OCI-LY3 (cell line): ENCODE measurements at regions not wholly inside any gene's neighbourhood (a gene's known extent, or its start where the extent isn't known, plus 50 kb on each side); places are given as distances from the start of the nearest gene placed in this dataset.

Experiments
- H2AFZ ChIP-seq: fragments of 200-600, 300-600 bp; shearing (Covaris generic); 2 replicates; pipeline ENCODE4 v1.6.0; 2014; ENCODE audit warnings: antibody characterized with exemption, low read depth, low read length
- H3K27ac ChIP-seq: fragments of 200-600, 300-600 bp; sonication (generic); 2 replicates; pipeline ENCODE4 v1.5.1; 2014; ENCODE audit warnings: mild to moderate bottlenecking, low read length, moderate library complexity, mixed read lengths
- H3K27me3 ChIP-seq: fragments of 200-600, 300-600 bp; sonication (generic); 2 replicates; pipeline ENCODE4 v1.6.1; 2014; ENCODE audit warnings: low read depth, low read length, mixed read lengths
- H3K36me3 ChIP-seq: fragments of 200-600, 300-600 bp; sonication (generic); replicated peaks from 2 replicates; pipeline ENCODE3; 2014; ENCODE audit warnings: low read depth, low read length, mixed read lengths
- H3K4me1 ChIP-seq: fragments of 300-600, 200-600 bp; sonication (generic); 2 replicates; pipeline ENCODE4 v1.6.1; 2014; ENCODE audit warnings: low read length, mixed read lengths
- H3K4me2 ChIP-seq: fragments of 200-600, 300-600 bp; sonication (generic); 2 replicates; pipeline ENCODE4 v1.6.1; 2014; ENCODE audit warnings: low read length, mixed read lengths
- H3K4me3 ChIP-seq: fragments of 300-600, 200-600 bp; sonication (generic); 2 replicates; pipeline ENCODE4 v1.5.1; 2014; ENCODE audit warnings: antibody characterized with exemption, mild to moderate bottlenecking, low read length, moderate library complexity
- H3K79me2 ChIP-seq: fragments of 300-600, 200-600 bp; shearing (Covaris generic); 2 replicates; pipeline ENCODE4 v1.6.1; 2014; ENCODE audit warnings: mild to moderate bottlenecking, low read length, mixed read lengths
- H3K9ac ChIP-seq: fragments of 300-600, 200-600 bp; shearing (Covaris generic); 2 replicates; pipeline ENCODE4 v1.6.0; 2014; ENCODE audit warnings: mild to moderate bottlenecking, low read length, moderate library complexity
- H3K9me3 ChIP-seq: fragments of 200-600, 300-600 bp; shearing (Covaris generic); 2 replicates; pipeline ENCODE4 v1.6.1; 2014; ENCODE audit warnings: low read length, mixed read lengths; ENCODE audit not compliant: insufficient read depth
- H4K20me1 ChIP-seq: fragments of 200-600, 300-600 bp; sonication (generic); 2 replicates; pipeline ENCODE4 v1.6.1; 2016; ENCODE audit warnings: low read length, mixed read lengths; ENCODE audit not compliant: insufficient read depth
- EZH2phosphoT487 ChIP-seq: fragments of 200-600 bp; shearing (Covaris generic); IDR thresholded peaks from 2 replicates; pipeline ENCODE4 v1.6.1; 2018; ENCODE audit warnings: antibody characterized with exemption, mixed run types, low read depth
- TF ChIP-seq, protein P1 (sequence below): fragments of 200-600, 300-600 bp; sonication (generic); IDR thresholded peaks from 2 replicates; pipeline ENCODE4 v1.5.1; 2014; ENCODE audit warnings: antibody characterized with exemption, low read length, low read depth

DNA sequence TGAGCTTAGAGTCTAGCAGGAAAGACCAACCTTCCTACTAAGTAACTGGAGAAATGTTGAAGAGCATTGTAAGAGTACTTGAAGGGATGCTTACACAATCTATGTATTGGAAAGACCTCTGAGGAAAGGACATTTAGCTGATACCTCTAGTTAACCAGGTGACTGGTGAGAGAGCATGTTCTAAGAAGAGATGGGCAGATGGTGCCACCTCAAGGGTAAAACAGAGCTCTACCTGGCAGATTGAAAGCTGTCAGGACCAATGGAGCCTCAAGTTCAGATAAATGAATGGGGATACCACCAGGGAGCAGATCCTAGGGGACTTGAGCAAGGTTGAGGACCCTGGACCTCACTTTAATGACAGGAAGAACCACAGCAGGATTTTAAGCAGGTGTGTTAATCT, 196.4 kb downstream of the QDPR start:
- Histone ChIP-seq H3K27ac (no peak overlapping the region), H3K9me3 (no peaks in the 10 kb centered on the region), H3K9ac (no peak overlapping the region), H3K4me2 (no peak overlapping the region), H3K4me1 (peaks cover 6% of the 10 kb centered on the region), H3K79me2 (no peaks in the 10 kb centered on the region), H2AFZ (no peak overlapping the region), H3K36me3 (no peaks in the 10 kb centered on the region), H3K27me3 (no peaks in the 10 kb centered on the region), H3K4me3 (no peak overlapping the region), H4K20me1 (no peaks in the 10 kb centered on the region)
- TF ChIP-seq, protein P1, sequence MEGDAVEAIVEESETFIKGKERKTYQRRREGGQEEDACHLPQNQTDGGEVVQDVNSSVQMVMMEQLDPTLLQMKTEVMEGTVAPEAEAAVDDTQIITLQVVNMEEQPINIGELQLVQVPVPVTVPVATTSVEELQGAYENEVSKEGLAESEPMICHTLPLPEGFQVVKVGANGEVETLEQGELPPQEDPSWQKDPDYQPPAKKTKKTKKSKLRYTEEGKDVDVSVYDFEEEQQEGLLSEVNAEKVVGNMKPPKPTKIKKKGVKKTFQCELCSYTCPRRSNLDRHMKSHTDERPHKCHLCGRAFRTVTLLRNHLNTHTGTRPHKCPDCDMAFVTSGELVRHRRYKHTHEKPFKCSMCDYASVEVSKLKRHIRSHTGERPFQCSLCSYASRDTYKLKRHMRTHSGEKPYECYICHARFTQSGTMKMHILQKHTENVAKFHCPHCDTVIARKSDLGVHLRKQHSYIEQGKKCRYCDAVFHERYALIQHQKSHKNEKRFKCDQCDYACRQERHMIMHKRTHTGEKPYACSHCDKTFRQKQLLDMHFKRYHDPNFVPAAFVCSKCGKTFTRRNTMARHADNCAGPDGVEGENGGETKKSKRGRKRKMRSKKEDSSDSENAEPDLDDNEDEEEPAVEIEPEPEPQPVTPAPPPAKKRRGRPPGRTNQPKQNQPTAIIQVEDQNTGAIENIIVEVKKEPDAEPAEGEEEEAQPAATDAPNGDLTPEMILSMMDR: peak; percentile 34
- no peak for TF ChIP-seq EZH2phosphoT487

DNA sequence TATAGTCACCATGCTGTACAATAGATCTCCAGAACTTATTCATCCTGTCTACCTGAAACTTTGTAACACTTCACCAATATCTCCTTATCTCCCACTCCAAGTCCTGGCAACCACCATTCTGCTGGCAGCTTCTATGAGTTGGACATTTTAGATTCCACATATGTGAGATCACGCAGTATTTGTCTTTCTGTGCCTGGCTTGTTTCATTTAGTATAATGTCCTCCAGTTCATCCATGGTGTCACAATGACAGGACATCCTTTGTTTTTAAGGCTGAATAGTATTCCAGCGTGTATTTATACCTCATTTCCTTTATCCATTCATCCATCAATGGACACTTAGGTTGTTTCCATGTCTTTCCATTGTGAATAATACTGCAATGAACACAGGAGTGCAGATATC, 198.7 kb downstream of the QDPR start:
- H3K4me3 ChIP-seq: no peak overlapping the region
- no peaks in the 10 kb centered on the region for H3K27me3 ChIP-seq
- H3K79me2 ChIP-seq: no peaks in the 10 kb centered on the region
- H3K9me3 ChIP-seq: no peaks in the 10 kb centered on the region
- H3K36me3 ChIP-seq: no peaks in the 10 kb centered on the region
- peaks cover 15% of the 10 kb centered on the region for H3K4me1 ChIP-seq
- TF ChIP-seq, protein P1: no peak
- TF ChIP-seq EZH2phosphoT487: no peak
- H3K9ac ChIP-seq: no peak overlapping the region
- no peak overlapping the region for H3K4me2 ChIP-seq
- H2AFZ ChIP-seq: no peak overlapping the region
- H3K27ac ChIP-seq: no peak overlapping the region
- H4K20me1 ChIP-seq: no peaks in the 10 kb centered on the region

DNA sequence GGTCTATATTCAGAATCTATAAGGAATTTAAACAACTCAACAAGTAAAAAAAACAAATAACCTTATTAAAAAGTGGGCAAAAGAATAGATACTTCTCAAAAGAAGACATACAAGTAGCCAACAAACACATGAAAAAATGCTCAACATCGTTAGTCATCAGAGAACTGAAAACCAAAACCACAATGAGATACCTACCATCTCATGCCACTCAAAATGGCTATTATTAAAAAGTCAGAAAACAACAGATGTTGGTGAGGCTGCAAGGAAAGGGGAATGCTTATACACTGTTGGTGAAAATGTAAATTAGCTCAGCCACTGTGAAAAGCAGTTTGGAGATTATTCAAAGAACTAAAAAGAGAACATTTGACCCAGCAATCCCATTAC, 201.6 kb downstream of the QDPR start:
- Histone ChIP-seq H3K4me2 (no peak overlapping the region), H3K27ac (no peak overlapping the region), H4K20me1 (no peaks in the 10 kb centered on the region), H3K79me2 (no peaks in the 10 kb centered on the region), H3K9ac (no peak overlapping the region), H3K27me3 (no peaks in the 10 kb centered on the region), H3K4me3 (no peak overlapping the region), H2AFZ (no peak overlapping the region), H3K36me3 (no peaks in the 10 kb centered on the region), H3K9me3 (no peaks in the 10 kb centered on the region), H3K4me1 (peaks cover 15% of the 10 kb centered on the region)
- no peak for TF ChIP-seq EZH2phosphoT487
- TF ChIP-seq, protein P1: no peak

DNA sequence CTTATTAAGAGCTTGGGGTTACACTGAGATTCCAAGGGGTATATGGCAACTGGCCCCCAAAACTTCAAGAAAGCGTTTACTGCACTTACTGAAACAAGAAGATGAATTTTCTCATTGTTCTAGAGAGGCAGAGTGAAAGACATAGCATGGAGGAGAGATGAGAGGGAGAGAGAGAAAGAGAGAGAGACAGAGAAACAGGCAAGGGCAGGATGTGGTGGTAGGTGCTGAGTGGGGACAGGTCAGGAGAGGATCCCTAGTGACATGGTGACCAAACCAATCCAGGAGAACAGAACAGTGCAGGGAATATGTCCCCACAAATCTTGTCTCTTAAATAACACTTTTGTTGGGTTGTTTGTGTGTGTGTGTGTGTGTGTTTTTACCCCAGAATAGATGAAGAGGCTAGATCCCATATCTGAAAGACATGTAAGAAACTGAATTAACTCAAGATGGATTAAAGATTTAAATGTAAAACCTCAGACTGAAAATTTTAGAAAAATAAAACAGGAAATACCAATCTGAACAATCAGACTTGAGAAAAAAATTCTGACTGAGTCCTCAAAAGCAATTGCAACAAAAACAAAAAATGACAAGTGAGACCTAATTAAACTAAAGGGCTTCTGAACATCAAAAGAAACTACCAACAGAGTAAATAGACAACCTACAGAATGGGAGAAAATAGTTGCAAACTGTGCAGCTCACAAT, 202.2 kb downstream of the QDPR start:
- H3K9me3 ChIP-seq: no peaks in the 10 kb centered on the region
- no peak overlapping the region for H3K9ac ChIP-seq
- H3K36me3 ChIP-seq: no peaks in the 10 kb centered on the region
- H3K27me3 ChIP-seq: no peaks in the 10 kb centered on the region
- TF ChIP-seq, protein P1: no peak
- TF ChIP-seq EZH2phosphoT487: no peak
- H3K4me1 ChIP-seq: peaks cover 15% of the 10 kb centered on the region
- H4K20me1 ChIP-seq: no peaks in the 10 kb centered on the region
- no peaks in the 10 kb centered on the region for H3K79me2 ChIP-seq
- H3K27ac ChIP-seq: no peak overlapping the region
- no peak overlapping the region for H3K4me2 ChIP-seq
- no peak overlapping the region for H3K4me3 ChIP-seq
- H2AFZ ChIP-seq: no peak overlapping the region
